Esophagus squamous epithelium (tissue), 4 donors: ENCODE measurements at regions not wholly inside any gene's neighbourhood (a gene's known extent, or its start where the extent isn't known, plus 50 kb on each side); places are given as distances from the start of the nearest gene placed in this dataset.

Experiments
- POLR2A ChIP-seq, 4 donors: fragments of 450-650 bp; IDR thresholded peaks; one replicate each; pipeline ENCODE4 v1.6.1; 2017; ENCODE audit warnings: antibody characterized with exemption in 4 of 4, mild to moderate bottlenecking in 4 of 4, moderate library complexity in 3 of 4
- TF ChIP-seq, protein P1 (sequence below), 6 experiments: fragments of 450-650 bp in 4 of 6; fragments of 200-600 bp in 2 of 6; sonication (generic) in 2 of 6; IDR thresholded peaks; one replicate each; pipeline ENCODE4 v1.5.1; 2016 to 2019; ENCODE audit warnings: antibody characterized with exemption in 6 of 6, mild to moderate bottlenecking in 4 of 6, moderate library complexity in 4 of 6

DNA sequence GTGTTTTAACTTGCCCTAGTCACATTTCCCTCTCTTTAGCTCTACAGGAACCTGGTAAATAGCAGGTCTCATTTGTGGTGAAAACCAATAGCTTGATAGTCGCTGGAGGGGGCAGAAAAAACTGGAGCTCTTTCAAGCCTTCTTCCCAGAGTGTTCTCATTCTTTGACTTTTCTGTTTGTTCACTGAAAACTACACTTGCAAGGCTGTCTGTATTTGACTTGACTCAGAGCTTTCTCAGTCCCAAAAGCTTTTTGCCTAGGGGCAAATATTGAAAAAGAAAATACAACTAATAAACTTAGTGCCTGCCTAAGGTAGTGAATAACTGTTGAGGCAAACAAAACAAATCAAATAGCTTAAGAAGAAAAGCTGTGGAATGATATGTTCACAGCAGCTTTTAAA lies 217.1 kb upstream of the CHRM3 start:
- TF ChIP-seq, protein P1, sequence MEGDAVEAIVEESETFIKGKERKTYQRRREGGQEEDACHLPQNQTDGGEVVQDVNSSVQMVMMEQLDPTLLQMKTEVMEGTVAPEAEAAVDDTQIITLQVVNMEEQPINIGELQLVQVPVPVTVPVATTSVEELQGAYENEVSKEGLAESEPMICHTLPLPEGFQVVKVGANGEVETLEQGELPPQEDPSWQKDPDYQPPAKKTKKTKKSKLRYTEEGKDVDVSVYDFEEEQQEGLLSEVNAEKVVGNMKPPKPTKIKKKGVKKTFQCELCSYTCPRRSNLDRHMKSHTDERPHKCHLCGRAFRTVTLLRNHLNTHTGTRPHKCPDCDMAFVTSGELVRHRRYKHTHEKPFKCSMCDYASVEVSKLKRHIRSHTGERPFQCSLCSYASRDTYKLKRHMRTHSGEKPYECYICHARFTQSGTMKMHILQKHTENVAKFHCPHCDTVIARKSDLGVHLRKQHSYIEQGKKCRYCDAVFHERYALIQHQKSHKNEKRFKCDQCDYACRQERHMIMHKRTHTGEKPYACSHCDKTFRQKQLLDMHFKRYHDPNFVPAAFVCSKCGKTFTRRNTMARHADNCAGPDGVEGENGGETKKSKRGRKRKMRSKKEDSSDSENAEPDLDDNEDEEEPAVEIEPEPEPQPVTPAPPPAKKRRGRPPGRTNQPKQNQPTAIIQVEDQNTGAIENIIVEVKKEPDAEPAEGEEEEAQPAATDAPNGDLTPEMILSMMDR (IDR thresholded peaks at IDR 0.05), result no peak
- TF ChIP-seq POLR2A (IDR thresholded peaks at IDR 0.05), result no peak
